ENCODE measurements at regions not wholly inside any gene's neighbourhood (a gene's known extent, or its start where the extent isn't known, plus 50 kb on each side); places are given as distances from the start of the nearest gene placed in this dataset.

GRCh38 chr3:127090218-127091160 lies 102.4 kb upstream of the PRR23E start:
- no peak overlapping the region for H3K4me3 Mint-ChIP-seq (ENCODE audit: unreplicated experiment)
- Histone ChIP-seq H3K27me3 (replicated peaks; ENCODE audit: control insufficient read depth, insufficient read depth, low read length) (no peaks in the 10 kb centered on the region), H3K36me3 (ENCODE audit: control insufficient read depth, insufficient read depth, low read length) (no peaks in the 10 kb centered on the region), H3K4me1 (no peaks in the 10 kb centered on the region), H3K4me3 (ENCODE audit: low read depth, low read length) (no peak overlapping the region), H3K9me3 (no peaks in the 10 kb centered on the region)
- H3K4me1 Mint-ChIP-seq (ENCODE audit: low read depth, unreplicated experiment), result peaks cover 5% of the 10 kb centered on the region
- peaks cover 2% of the 10 kb centered on the region for H3K27me3 Mint-ChIP-seq (ENCODE audit: insufficient read depth, unreplicated experiment)
- H3K36me3 Mint-ChIP-seq (ENCODE audit: insufficient read depth, unreplicated experiment), result no peaks in the 10 kb centered on the region
- POLR2A ChIA-PET, result no interaction called here
- TF ChIP-seq CTCF (IDR thresholded peaks at IDR 0.05; ENCODE audit: insufficient read depth in 1 of 2, low read depth in 1 of 2, low read length in 1 of 2, severe bottlenecking in 1 of 2, unreplicated experiment in 1 of 2), result no peak
- CTCF ChIA-PET, result no interaction called here
- BruUV-seq (replicated peaks), result no TSS peak
- no peak for DNase-seq
- H3K9me3 Mint-ChIP-seq (ENCODE audit: unreplicated experiment), result no peaks in the 10 kb centered on the region
- H3K27ac Mint-ChIP-seq (ENCODE audit: unreplicated experiment), result no peak overlapping the region
- intact Hi-C loops (cut with micrococcal nuclease; ENCODE audit: unreplicated experiment), result no loop called here

GRCh38 chr3:127091376-127091775 lies 101.6 kb upstream of the PRR23E start:
- POLR2A ChIA-PET, result no interaction called here
- no TSS peak for BruUV-seq (replicated peaks)
- H3K4me1 ChIP-seq, result no peaks in the 10 kb centered on the region
- no peak overlapping the region for H3K27ac Mint-ChIP-seq (ENCODE audit: unreplicated experiment)
- intact Hi-C loops (cut with micrococcal nuclease; ENCODE audit: unreplicated experiment), result no loop called here
- no peaks in the 10 kb centered on the region for H3K9me3 ChIP-seq
- no peak for TF ChIP-seq CTCF (IDR thresholded peaks at IDR 0.05; ENCODE audit: insufficient read depth in 1 of 2, low read depth in 1 of 2, low read length in 1 of 2, severe bottlenecking in 1 of 2, unreplicated experiment in 1 of 2)
- H3K4me1 Mint-ChIP-seq (ENCODE audit: low read depth, unreplicated experiment), result peaks cover 5% of the 10 kb centered on the region
- DNase-seq, result no peak
- peaks cover 2% of the 10 kb centered on the region for H3K27me3 Mint-ChIP-seq (ENCODE audit: insufficient read depth, unreplicated experiment)
- no peaks in the 10 kb centered on the region for H3K36me3 Mint-ChIP-seq (ENCODE audit: insufficient read depth, unreplicated experiment)
- H3K27me3 ChIP-seq (replicated peaks; ENCODE audit: control insufficient read depth, insufficient read depth, low read length), result no peaks in the 10 kb centered on the region
- CTCF ChIA-PET, result no interaction called here
- H3K4me3 Mint-ChIP-seq (ENCODE audit: unreplicated experiment), result no peak overlapping the region
- H3K36me3 ChIP-seq (ENCODE audit: control insufficient read depth, insufficient read depth, low read length), result no peaks in the 10 kb centered on the region
- no peaks in the 10 kb centered on the region for H3K9me3 Mint-ChIP-seq (ENCODE audit: unreplicated experiment)
- H3K4me3 ChIP-seq (ENCODE audit: low read depth, low read length), result no peak overlapping the region

GRCh38 chr3:127092368-127092767 lies 100.6 kb upstream of the PRR23E start:
- no peak overlapping the region for H3K4me3 ChIP-seq (ENCODE audit: low read depth, low read length)
- H3K4me1 ChIP-seq, result no peaks in the 10 kb centered on the region
- H3K9me3 ChIP-seq, result no peaks in the 10 kb centered on the region
- no peak overlapping the region for H3K4me3 Mint-ChIP-seq (ENCODE audit: unreplicated experiment)
- no peaks in the 10 kb centered on the region for H3K27me3 ChIP-seq (replicated peaks; ENCODE audit: control insufficient read depth, insufficient read depth, low read length)
- no peak for DNase-seq
- CTCF ChIA-PET, result no interaction called here
- POLR2A ChIA-PET, result no interaction called here
- intact Hi-C loops (cut with micrococcal nuclease; ENCODE audit: unreplicated experiment), result no loop called here
- H3K27me3 Mint-ChIP-seq (ENCODE audit: insufficient read depth, unreplicated experiment), result peaks cover 2% of the 10 kb centered on the region
- TF ChIP-seq CTCF (IDR thresholded peaks at IDR 0.05; ENCODE audit: insufficient read depth in 1 of 2, low read depth in 1 of 2, low read length in 1 of 2, severe bottlenecking in 1 of 2, unreplicated experiment in 1 of 2), result no peak
- H3K36me3 Mint-ChIP-seq (ENCODE audit: insufficient read depth, unreplicated experiment), result no peaks in the 10 kb centered on the region
- no peaks in the 10 kb centered on the region for H3K9me3 Mint-ChIP-seq (ENCODE audit: unreplicated experiment)
- peaks cover 5% of the 10 kb centered on the region for H3K4me1 Mint-ChIP-seq (ENCODE audit: low read depth, unreplicated experiment)
- no TSS peak for BruUV-seq (replicated peaks)
- H3K36me3 ChIP-seq (ENCODE audit: control insufficient read depth, insufficient read depth, low read length), result no peaks in the 10 kb centered on the region
- no peak overlapping the region for H3K27ac Mint-ChIP-seq (ENCODE audit: unreplicated experiment)
